Body of pancreas (tissue), 4 donors: ENCODE measurements at regions not wholly inside any gene's neighbourhood (a gene's known extent, or its start where the extent isn't known, plus 50 kb on each side); places are given as distances from the start of the nearest gene placed in this dataset.

ENCODE experiments used
- ATAC-seq: fragments of 150-250 bp; one replicate; pipeline ENCODE4 v1.9.1; 2016
- DNase-seq, 4 donors: peaks; one replicate each; pipeline ENCODE4 v3.0.0-alpha.2; 2019
- H3K27ac ChIP-seq, 4 donors: fragments of 200-600 bp; sonication (generic); 1 replicate in 3 of 4; 2 replicates in 1 of 4; pipeline versions ENCODE4 v1.5.1 to v1.6.1; 2016 to 2019; ENCODE audit warnings: mild to moderate bottlenecking in 1 of 4, mixed read lengths in 1 of 4, moderate library complexity in 1 of 4
- H3K27me3 ChIP-seq, 2 donors: fragments of 200-600 bp; sonication (generic); one replicate each; pipeline ENCODE4 v1.6.0; 2016; ENCODE audit warnings: mild to moderate bottlenecking in 1 of 2
- H3K36me3 ChIP-seq, 2 donors: fragments of 200-600 bp; sonication (generic); replicated peaks in 1 of 2; 2 replicates each; pipeline ENCODE4 v1.5.1; 2016; ENCODE audit warnings: low read depth in 2 of 2; ENCODE audit not compliant: insufficient read depth in 1 of 2
- H3K4me1 ChIP-seq: fragments of 200-600 bp; sonication (generic); one replicate; pipeline ENCODE4 v1.6.0; 2016
- H3K4me3 ChIP-seq, 2 donors: fragments of 200-600 bp; sonication (generic); 1 replicate in 1 of 2; 2 replicates in 1 of 2; pipeline ENCODE4 v1.5.1; 2016 to 2019
- H3K9me3 ChIP-seq, 3 donors: fragments of 200-600 bp; sonication (generic); 1 replicate in 2 of 3; 2 replicates in 1 of 3; pipeline ENCODE4 v1.5.1; 2016
- POLR2A ChIP-seq, 3 donors: fragments of 450-650 bp; IDR thresholded peaks; one replicate each; pipeline ENCODE4 v1.6.1; 2016; ENCODE audit warnings: antibody characterized with exemption in 3 of 3, mild to moderate bottlenecking in 2 of 3
- WGBS, 2 donors: methylation state at CpG; one replicate each; pipeline ENCODE4 v1.1.5; 2017; 5-methylcytosine and 5-hydroxymethylcytosine counted together
- intact Hi-C: fragments of 100-400 bp; cut with DNase I; formaldehyde crosslinking; loops from one replicate; pipeline ENCODE4 v1.15.1; 2023
- TF ChIP-seq, protein P1 (sequence below), 7 experiments: fragments of 450-650 bp in 4 of 7; fragments of 200-600 bp in 3 of 7; sonication (generic) in 3 of 7; IDR thresholded peaks; one replicate each; pipeline ENCODE4 v1.5.1; 2016 to 2019; ENCODE audit warnings: antibody characterized with exemption in 7 of 7

- H3K4me3 ChIP-seq, result no peak overlapping the region
- H3K36me3 ChIP-seq, result no peaks in the 10 kb centered on the region
- DNase-seq, result no peak
- intact Hi-C loops, result no loop called here
- no peak for TF ChIP-seq POLR2A (IDR thresholded peaks at IDR 0.05)
- TF ChIP-seq, protein P1, sequence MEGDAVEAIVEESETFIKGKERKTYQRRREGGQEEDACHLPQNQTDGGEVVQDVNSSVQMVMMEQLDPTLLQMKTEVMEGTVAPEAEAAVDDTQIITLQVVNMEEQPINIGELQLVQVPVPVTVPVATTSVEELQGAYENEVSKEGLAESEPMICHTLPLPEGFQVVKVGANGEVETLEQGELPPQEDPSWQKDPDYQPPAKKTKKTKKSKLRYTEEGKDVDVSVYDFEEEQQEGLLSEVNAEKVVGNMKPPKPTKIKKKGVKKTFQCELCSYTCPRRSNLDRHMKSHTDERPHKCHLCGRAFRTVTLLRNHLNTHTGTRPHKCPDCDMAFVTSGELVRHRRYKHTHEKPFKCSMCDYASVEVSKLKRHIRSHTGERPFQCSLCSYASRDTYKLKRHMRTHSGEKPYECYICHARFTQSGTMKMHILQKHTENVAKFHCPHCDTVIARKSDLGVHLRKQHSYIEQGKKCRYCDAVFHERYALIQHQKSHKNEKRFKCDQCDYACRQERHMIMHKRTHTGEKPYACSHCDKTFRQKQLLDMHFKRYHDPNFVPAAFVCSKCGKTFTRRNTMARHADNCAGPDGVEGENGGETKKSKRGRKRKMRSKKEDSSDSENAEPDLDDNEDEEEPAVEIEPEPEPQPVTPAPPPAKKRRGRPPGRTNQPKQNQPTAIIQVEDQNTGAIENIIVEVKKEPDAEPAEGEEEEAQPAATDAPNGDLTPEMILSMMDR (IDR thresholded peaks at IDR 0.05), result no peak
- no peak overlapping the region for H3K27ac ChIP-seq
- no peak for ATAC-seq
- H3K4me1 ChIP-seq, result no peaks in the 10 kb centered on the region
- H3K27me3 ChIP-seq, result no peaks in the 10 kb centered on the region
- no peaks in the 10 kb centered on the region for H3K9me3 ChIP-seq
- 25 to 28% methylated on average over 5 of the region's 5 CpGs for WGBS, 2 donors
Observed at GRCh38 chr4:55742655-55743202, 76.9 kb upstream of the EXOC1L start.

DNA sequence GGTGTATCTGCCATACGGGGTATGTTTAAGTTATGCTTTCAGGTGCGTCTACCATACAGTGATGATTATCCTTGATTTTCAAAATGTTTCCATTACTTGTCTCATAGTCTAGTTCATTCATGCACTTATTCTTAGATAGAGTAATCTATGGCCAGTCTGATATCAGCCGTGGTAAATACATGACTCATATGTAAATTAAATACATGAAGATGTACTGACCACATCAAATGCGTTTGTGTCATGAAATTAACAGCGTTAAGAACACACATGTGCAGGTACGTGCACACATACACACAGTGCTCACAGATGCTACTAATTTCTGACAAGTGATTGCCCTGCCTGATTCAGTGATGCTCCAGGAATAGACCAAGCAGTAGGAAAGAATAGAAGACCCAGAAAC lies 75.2 kb upstream of the EXOC1L start:
- Histone ChIP-seq H3K4me3 (no peak overlapping the region), H3K36me3 (no peaks in the 10 kb centered on the region), H3K27me3 (no peaks in the 10 kb centered on the region), H3K27ac (no peak overlapping the region), H3K4me1 (no peaks in the 10 kb centered on the region), H3K9me3 (no peaks in the 10 kb centered on the region)
- intact Hi-C loops, result no loop called here
- WGBS, 2 donors, result 65 to 74% methylated on average over 6 of the region's 6 CpGs
- TF ChIP-seq, protein P1 (IDR thresholded peaks at IDR 0.05), result no peak
- no peak for TF ChIP-seq POLR2A (IDR thresholded peaks at IDR 0.05)
- ATAC-seq (no peak), DNase-seq (no peak)

DNA sequence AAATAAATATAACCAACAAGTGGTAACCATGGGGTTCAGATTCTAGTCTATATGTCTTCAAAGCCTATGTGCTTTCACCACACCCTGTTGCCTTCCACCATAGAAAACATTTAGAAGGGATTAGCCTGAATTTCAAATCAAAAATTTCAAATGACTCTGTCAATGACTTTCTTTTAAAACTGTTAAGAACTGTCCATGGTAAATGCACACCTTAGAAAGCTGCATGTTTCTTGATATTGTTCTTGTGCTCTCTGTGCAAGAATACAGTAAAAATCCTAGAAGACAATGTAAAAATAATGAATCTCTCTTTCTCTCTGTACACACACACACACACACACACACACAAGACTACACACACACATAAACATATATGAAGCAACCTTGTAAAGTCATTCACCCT lies 74.6 kb upstream of the EXOC1L start:
- Histone ChIP-seq H3K9me3 (no peaks in the 10 kb centered on the region), H3K27ac (no peak overlapping the region), H3K36me3 (no peaks in the 10 kb centered on the region), H3K27me3 (no peaks in the 10 kb centered on the region), H3K4me1 (no peaks in the 10 kb centered on the region), H3K4me3 (no peak overlapping the region)
- no peak for TF ChIP-seq POLR2A (IDR thresholded peaks at IDR 0.05)
- TF ChIP-seq, protein P1 (IDR thresholded peaks at IDR 0.05), result no peak
- DNase-seq (no peak), ATAC-seq (no peak)
- intact Hi-C loops, result no loop called here

- 70 to 77% methylated on average over 6 of the region's 6 CpGs for WGBS, 2 donors
Observed at GRCh38 chr4:55747793-55748192, 71.8 kb upstream of the EXOC1L start.

GRCh38 chr4:55749666-55750065 lies 69.9 kb upstream of the EXOC1L start:
- DNase-seq, result no peak
- no peak for TF ChIP-seq POLR2A (IDR thresholded peaks at IDR 0.05)
- TF ChIP-seq, protein P1 (IDR thresholded peaks at IDR 0.05), result no peak
- 81 to 90% methylated on average over 1 of the region's 1 CpG for WGBS, 2 donors
- H3K4me1 ChIP-seq, result no peaks in the 10 kb centered on the region
- no peaks in the 10 kb centered on the region for H3K9me3 ChIP-seq
- H3K27ac ChIP-seq, result no peak overlapping the region
- H3K4me3 ChIP-seq, result no peak overlapping the region
- H3K36me3 ChIP-seq, result no peaks in the 10 kb centered on the region
- intact Hi-C loops, result no loop called here
- H3K27me3 ChIP-seq, result no peaks in the 10 kb centered on the region
- ATAC-seq, result no peak

More at GRCh38 chr4:55747793-55748192, 71.8 kb upstream of the EXOC1L start:
- intact Hi-C loops, result no loop called here
- Histone ChIP-seq H3K27ac (no peak overlapping the region), H3K9me3 (no peaks in the 10 kb centered on the region), H3K4me3 (no peak overlapping the region), H3K36me3 (no peaks in the 10 kb centered on the region), H3K27me3 (no peaks in the 10 kb centered on the region), H3K4me1 (no peaks in the 10 kb centered on the region)
- no peak for ATAC-seq
- TF ChIP-seq, protein P1 (IDR thresholded peaks at IDR 0.05), result no peak
- TF ChIP-seq POLR2A (IDR thresholded peaks at IDR 0.05), result no peak
- DNase-seq, result no peak
